NCI-H2227 (cell line): ENCODE measurements at regions not wholly inside any gene's neighbourhood (a gene's known extent, or its start where the extent isn't known, plus 50 kb on each side); places are given as distances from the start of the nearest gene placed in this dataset.
A peak's percentile ranks its signal among the peaks of the same experiment; 100 is the strongest.

ENCODE experiments used
- DNase-seq: peaks from one replicate; lab custom pipeline; 2025; ENCODE audit not compliant: unreplicated experiment; lab: John Stamatoyannopoulos, UW

- no peak for DNase-seq
Measured at GRCh38 chr6:25176466-25176865, 102.7 kb upstream of the CARMIL1 start.

GRCh38 chr6:25177500-25178028 is 101.6 kb upstream of the CARMIL1 start:
- DNase-seq: no peak

GRCh38 chr6:25178336-25179035 is 100.7 kb upstream of the CARMIL1 start:
- DNase-seq: no peak

- no peak for DNase-seq
Measured at GRCh38 chr6:25179051-25179778, 100.0 kb upstream of the CARMIL1 start.

- DNase-seq: no peak
Measured at GRCh38 chr6:25180630-25181349, 98.4 kb upstream of the CARMIL1 start.

- DNase-seq: no peak
Measured at GRCh38 chr6:25181350-25181724, 97.8 kb upstream of the CARMIL1 start.

GRCh38 chr6:25181923-25182322 is 97.3 kb upstream of the CARMIL1 start:
- no peak for DNase-seq

- no peak for DNase-seq
Measured at GRCh38 chr6:25186919-25187318, 92.3 kb upstream of the CARMIL1 start.

- DNase-seq: no peak
Measured at GRCh38 chr6:25188232-25188631, 90.9 kb upstream of the CARMIL1 start.

- DNase-seq: no peak
Measured at GRCh38 chr6:25192590-25193459, 86.3 kb upstream of the CARMIL1 start.

- no peak for DNase-seq
Measured at GRCh38 chr6:25193460-25194171, 85.6 kb upstream of the CARMIL1 start.

GRCh38 chr6:25194172-25194678 is 84.9 kb upstream of the CARMIL1 start:
- DNase-seq: no peak

GRCh38 chr6:25196464-25196863 is 82.7 kb upstream of the CARMIL1 start:
- peak; percentile 82 for DNase-seq

- DNase-seq: no peak
Measured at GRCh38 chr6:25197111-25197510, 82.1 kb upstream of the CARMIL1 start.

- DNase-seq: no peak
Measured at GRCh38 chr6:25199544-25199943, 79.6 kb upstream of the CARMIL1 start.

- DNase-seq: no peak
Measured at GRCh38 chr6:25202504-25202903, 76.7 kb upstream of the CARMIL1 start.

GRCh38 chr6:25205629-25206028 is 73.5 kb upstream of the CARMIL1 start:
- no peak for DNase-seq

GRCh38 chr6:25207453-25208155 is 71.6 kb upstream of the CARMIL1 start:
- DNase-seq: peak; percentile 69

GRCh38 chr6:25215881-25216280 is 63.3 kb upstream of the CARMIL1 start:
- DNase-seq: no peak
